Liver (tissue), 8 donors: ENCODE measurements at regions not wholly inside any gene's neighbourhood (a gene's known extent, or its start where the extent isn't known, plus 50 kb on each side); places are given as distances from the start of the nearest gene placed in this dataset.

Source experiments
- DNase-seq: peaks from one replicate; pipeline ENCODE4 v3.0.0-alpha.2; 2017; ENCODE audit warnings: low spot score
- H3K27ac ChIP-seq, 2 donors: one replicate each; pipeline ENCODE4 v1.7.0; 2013; ENCODE audit warnings: inconsistent platforms in 2 of 2, low read length in 2 of 2, control low read depth in 1 of 2, low read depth in 1 of 2, mild to moderate bottlenecking in 1 of 2
- H3K27me3 ChIP-seq, 4 donors: one replicate each; pipeline versions ENCODE4 v1.6.1 to v1.7.0; 2013; ENCODE audit warnings: low read length in 3 of 4, inconsistent platforms in 1 of 4, mild to moderate bottlenecking in 1 of 4, moderate library complexity in 1 of 4; ENCODE audit not compliant: control insufficient read depth in 4 of 4, insufficient read depth in 4 of 4
- H3K36me3 ChIP-seq, 4 donors: one replicate each; pipeline versions ENCODE4 v1.6.1 to v1.7.0; 2013; ENCODE audit warnings: low read length in 3 of 4, mild to moderate bottlenecking in 3 of 4, low read depth in 1 of 4, moderate library complexity in 1 of 4; ENCODE audit not compliant: control insufficient read depth in 4 of 4, insufficient read depth in 3 of 4
- H3K4me1 ChIP-seq, 4 donors: one replicate each; pipeline versions ENCODE4 v1.6.1 to v1.7.0; 2013; ENCODE audit warnings: low read length in 3 of 4, mild to moderate bottlenecking in 3 of 4, moderate library complexity in 1 of 4; ENCODE audit not compliant: control insufficient read depth in 4 of 4, insufficient read depth in 4 of 4
- H3K4me3 ChIP-seq, 3 donors: one replicate each; pipeline versions ENCODE4 v1.6.1 to v1.7.0; 2013; ENCODE audit warnings: low read length in 3 of 3, control low read depth in 1 of 3, low read depth in 1 of 3, mild to moderate bottlenecking in 1 of 3
- H3K9ac ChIP-seq, 2 donors: one replicate each; pipeline ENCODE4 v1.7.0; 2013; ENCODE audit warnings: low read length in 2 of 2, mild to moderate bottlenecking in 2 of 2, moderate library complexity in 2 of 2, control low read depth in 1 of 2, low read depth in 1 of 2
- H3K9me3 ChIP-seq, 4 donors: one replicate each; pipeline versions ENCODE4 v1.6.1 to v1.7.0; 2013; ENCODE audit warnings: low read length in 3 of 4; ENCODE audit not compliant: control insufficient read depth in 4 of 4
- FOXA1 ChIP-seq: IDR thresholded peaks from 2 replicates; pipeline ENCODE4 v1.6.1; 2016; ENCODE audit warnings: antibody characterized with exemption
- RAD21 ChIP-seq, 2 donors: IDR thresholded peaks; 2 replicates each; pipeline ENCODE4 v1.6.1; 2016; ENCODE audit warnings: antibody characterized with exemption in 2 of 2, mild to moderate bottlenecking in 2 of 2
- RXRA ChIP-seq, 2 donors: IDR thresholded peaks; 2 replicates each; pipeline ENCODE4 v1.6.1; 2017 to 2018; ENCODE audit warnings: antibody characterized with exemption in 2 of 2, mild to moderate bottlenecking in 1 of 2
- YY1 ChIP-seq: IDR thresholded peaks from 2 replicates; pipeline ENCODE4 v1.6.1; 2016; ENCODE audit warnings: antibody characterized with exemption, mild to moderate bottlenecking
- WGBS: extraction: QIAGEN DNeasy Blood & Tissue Kit; methylation state at CpG from one replicate; pipeline ENCODE4 v1.1.7; 2013; 5-methylcytosine and 5-hydroxymethylcytosine counted together
- TF ChIP-seq, protein P1 (sequence below): fragments of 150-350 bp; IDR thresholded peaks from 2 replicates; pipeline ENCODE4 v1.5.1; 2017; ENCODE audit warnings: improper control_type of control experiment, low read depth, low read length; ENCODE audit not compliant: missing input control
- TF ChIP-seq, protein P2 (sequence below): IDR thresholded peaks from 2 replicates; pipeline ENCODE4 v1.6.1; 2016; ENCODE audit warnings: antibody characterized with exemption
- TF ChIP-seq, protein P3 (sequence below): IDR thresholded peaks from 2 replicates; pipeline ENCODE4 v1.6.1; 2016; ENCODE audit warnings: antibody characterized with exemption, mild to moderate bottlenecking
- TF ChIP-seq, protein P4 (sequence below): IDR thresholded peaks from 2 replicates; pipeline ENCODE4 v1.6.1; 2016; ENCODE audit warnings: antibody characterized with exemption
- donor health status: healthy.
- donor health status: healthy.
- donor health status: healthy.
- donor health status: healthy.
- donor health status: healthy.

DNA sequence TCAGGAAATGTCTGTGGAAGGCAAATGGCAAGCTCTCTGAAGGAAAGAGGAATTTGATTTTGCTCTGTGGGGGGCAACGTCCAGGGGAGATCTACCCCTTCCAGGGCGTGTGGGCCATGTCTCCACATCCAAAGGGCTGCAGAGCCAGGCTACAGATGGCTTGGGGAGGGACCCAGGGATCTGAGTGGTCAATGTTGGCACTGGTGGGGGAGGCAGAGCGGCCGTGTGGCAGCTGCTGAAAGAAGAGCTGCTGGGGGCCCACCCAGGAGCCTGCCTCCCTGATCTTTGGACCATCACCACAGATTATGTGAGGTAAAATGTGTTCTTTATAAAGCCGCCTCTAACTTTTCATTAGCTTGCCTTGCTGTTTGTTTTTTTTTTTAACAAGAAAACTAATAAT is 144.1 kb downstream of the HERPUD2 start (continued):
- TF ChIP-seq, protein P1, sequence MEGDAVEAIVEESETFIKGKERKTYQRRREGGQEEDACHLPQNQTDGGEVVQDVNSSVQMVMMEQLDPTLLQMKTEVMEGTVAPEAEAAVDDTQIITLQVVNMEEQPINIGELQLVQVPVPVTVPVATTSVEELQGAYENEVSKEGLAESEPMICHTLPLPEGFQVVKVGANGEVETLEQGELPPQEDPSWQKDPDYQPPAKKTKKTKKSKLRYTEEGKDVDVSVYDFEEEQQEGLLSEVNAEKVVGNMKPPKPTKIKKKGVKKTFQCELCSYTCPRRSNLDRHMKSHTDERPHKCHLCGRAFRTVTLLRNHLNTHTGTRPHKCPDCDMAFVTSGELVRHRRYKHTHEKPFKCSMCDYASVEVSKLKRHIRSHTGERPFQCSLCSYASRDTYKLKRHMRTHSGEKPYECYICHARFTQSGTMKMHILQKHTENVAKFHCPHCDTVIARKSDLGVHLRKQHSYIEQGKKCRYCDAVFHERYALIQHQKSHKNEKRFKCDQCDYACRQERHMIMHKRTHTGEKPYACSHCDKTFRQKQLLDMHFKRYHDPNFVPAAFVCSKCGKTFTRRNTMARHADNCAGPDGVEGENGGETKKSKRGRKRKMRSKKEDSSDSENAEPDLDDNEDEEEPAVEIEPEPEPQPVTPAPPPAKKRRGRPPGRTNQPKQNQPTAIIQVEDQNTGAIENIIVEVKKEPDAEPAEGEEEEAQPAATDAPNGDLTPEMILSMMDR: no peak

DNA sequence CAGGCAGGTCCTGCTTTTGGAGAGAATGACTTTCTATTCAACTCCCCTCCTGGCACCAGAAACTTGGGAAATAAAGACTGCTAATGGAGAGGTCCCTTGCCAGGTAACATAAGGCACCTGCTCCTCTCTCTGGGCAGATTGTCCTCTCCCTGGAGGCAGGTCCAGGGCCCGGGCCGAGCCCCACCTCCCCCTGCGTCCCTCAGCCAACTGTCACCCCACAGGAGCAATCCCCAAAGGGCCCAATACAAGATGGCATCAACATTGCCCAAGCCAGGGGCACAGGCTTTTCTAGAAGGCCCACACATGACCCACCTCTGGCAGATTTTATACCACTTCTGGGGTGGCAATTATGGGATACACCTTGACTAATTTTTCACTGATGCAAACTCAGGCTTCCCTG is 145.2 kb downstream of the HERPUD2 start:
- no peak for TF ChIP-seq RAD21 (IDR thresholded peaks at IDR 0.05)
- no peak for TF ChIP-seq YY1
- TF ChIP-seq, protein P2, sequence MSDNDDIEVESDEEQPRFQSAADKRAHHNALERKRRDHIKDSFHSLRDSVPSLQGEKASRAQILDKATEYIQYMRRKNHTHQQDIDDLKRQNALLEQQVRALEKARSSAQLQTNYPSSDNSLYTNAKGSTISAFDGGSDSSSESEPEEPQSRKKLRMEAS: no peak
- WGBS: 94% methylated on average over 3 of the region's 3 CpGs
- no peak for DNase-seq

DNA sequence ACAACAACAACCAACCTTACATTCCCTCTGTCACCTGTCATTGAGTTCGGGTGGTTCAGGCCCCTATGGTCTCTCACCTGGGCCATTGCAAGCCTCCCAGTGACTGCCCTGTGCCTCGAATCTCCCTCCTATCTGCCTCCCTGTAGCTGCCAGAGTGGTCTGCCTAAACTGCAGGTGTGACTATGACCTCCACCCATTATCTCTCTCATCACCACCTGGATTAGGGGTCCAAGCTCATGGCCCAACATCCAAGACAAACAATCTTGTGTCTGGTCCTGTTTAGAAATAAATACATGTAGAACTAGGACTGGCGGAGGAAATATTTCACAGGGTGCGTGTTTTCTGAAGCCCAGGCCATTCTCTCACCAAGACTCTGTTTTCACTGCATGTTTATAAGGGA is 146.6 kb downstream of the HERPUD2 start:
- WGBS: 93% methylated on average over 4 of the region's 4 CpGs
- H3K27ac ChIP-seq: no peak overlapping the region
- TF ChIP-seq FOXA1 (no peak), RXRA (IDR thresholded peaks at IDR 0.05) (no peak)
- TF ChIP-seq, protein P1: no peak
- TF ChIP-seq, protein P3, sequence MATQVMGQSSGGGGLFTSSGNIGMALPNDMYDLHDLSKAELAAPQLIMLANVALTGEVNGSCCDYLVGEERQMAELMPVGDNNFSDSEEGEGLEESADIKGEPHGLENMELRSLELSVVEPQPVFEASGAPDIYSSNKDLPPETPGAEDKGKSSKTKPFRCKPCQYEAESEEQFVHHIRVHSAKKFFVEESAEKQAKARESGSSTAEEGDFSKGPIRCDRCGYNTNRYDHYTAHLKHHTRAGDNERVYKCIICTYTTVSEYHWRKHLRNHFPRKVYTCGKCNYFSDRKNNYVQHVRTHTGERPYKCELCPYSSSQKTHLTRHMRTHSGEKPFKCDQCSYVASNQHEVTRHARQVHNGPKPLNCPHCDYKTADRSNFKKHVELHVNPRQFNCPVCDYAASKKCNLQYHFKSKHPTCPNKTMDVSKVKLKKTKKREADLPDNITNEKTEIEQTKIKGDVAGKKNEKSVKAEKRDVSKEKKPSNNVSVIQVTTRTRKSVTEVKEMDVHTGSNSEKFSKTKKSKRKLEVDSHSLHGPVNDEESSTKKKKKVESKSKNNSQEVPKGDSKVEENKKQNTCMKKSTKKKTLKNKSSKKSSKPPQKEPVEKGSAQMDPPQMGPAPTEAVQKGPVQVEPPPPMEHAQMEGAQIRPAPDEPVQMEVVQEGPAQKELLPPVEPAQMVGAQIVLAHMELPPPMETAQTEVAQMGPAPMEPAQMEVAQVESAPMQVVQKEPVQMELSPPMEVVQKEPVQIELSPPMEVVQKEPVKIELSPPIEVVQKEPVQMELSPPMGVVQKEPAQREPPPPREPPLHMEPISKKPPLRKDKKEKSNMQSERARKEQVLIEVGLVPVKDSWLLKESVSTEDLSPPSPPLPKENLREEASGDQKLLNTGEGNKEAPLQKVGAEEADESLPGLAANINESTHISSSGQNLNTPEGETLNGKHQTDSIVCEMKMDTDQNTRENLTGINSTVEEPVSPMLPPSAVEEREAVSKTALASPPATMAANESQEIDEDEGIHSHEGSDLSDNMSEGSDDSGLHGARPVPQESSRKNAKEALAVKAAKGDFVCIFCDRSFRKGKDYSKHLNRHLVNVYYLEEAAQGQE: no peak
- TF ChIP-seq, protein P4, sequence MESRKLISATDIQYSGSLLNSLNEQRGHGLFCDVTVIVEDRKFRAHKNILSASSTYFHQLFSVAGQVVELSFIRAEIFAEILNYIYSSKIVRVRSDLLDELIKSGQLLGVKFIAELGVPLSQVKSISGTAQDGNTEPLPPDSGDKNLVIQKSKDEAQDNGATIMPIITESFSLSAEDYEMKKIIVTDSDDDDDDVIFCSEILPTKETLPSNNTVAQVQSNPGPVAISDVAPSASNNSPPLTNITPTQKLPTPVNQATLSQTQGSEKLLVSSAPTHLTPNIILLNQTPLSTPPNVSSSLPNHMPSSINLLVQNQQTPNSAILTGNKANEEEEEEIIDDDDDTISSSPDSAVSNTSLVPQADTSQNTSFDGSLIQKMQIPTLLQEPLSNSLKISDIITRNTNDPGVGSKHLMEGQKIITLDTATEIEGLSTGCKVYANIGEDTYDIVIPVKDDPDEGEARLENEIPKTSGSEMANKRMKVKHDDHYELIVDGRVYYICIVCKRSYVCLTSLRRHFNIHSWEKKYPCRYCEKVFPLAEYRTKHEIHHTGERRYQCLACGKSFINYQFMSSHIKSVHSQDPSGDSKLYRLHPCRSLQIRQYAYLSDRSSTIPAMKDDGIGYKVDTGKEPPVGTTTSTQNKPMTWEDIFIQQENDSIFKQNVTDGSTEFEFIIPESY: no peak
- H3K9ac ChIP-seq: no peak overlapping the region
- H3K36me3 ChIP-seq: no peaks in the 10 kb centered on the region
- H3K9me3 ChIP-seq: no peaks in the 10 kb centered on the region
- no peak overlapping the region for H3K4me3 ChIP-seq
- no peaks in the 10 kb centered on the region for H3K27me3 ChIP-seq
- DNase-seq: no peak
- H3K4me1 ChIP-seq: no peaks in the 10 kb centered on the region

More for the DNA sequence above, 145.2 kb downstream of the HERPUD2 start:
- Histone ChIP-seq H3K4me1 (peaks cover 0 to 7% (median 0%) of the 10 kb centered on the region in 4 donors), H3K27me3 (no peaks in the 10 kb centered on the region), H3K4me3 (no peak overlapping the region), H3K9ac (no peak overlapping the region), H3K36me3 (no peaks in the 10 kb centered on the region), H3K27ac (no peak overlapping the region), H3K9me3 (no peaks in the 10 kb centered on the region)
